Karpas-422 (cell line): ENCODE measurements at regions not wholly inside any gene's neighbourhood (a gene's known extent, or its start where the extent isn't known, plus 50 kb on each side); places are given as distances from the start of the nearest gene placed in this dataset.
A peak's percentile ranks its signal among the peaks of the same experiment; 100 is the strongest.

Experiments
- DNase-seq: peaks from one replicate; pipeline ENCODE4 v3.0.0-alpha.2; 2015
- H2AFZ ChIP-seq: fragments of 200-600 bp; sonication (generic); 2 replicates; pipeline ENCODE4 v1.6.1; 2014; ENCODE audit warnings: antibody characterized with exemption, low read length, mixed read lengths
- H3K27ac ChIP-seq: fragments of 200-600 bp; sonication (generic); 2 replicates; pipeline ENCODE4 v1.5.1; 2014; ENCODE audit warnings: mild to moderate bottlenecking, low read length, moderate library complexity
- H3K27me3 ChIP-seq: fragments of 200-600 bp; sonication (generic); 2 replicates; pipeline ENCODE4 v1.6.1; 2014; ENCODE audit warnings: low read length, mixed read lengths
- H3K36me3 ChIP-seq: fragments of 200-600 bp; sonication (generic); 2 replicates; pipeline ENCODE4 v1.6.1; 2014; ENCODE audit warnings: low read length, mixed read lengths; ENCODE audit not compliant: insufficient read depth
- H3K4me1 ChIP-seq: fragments of 200-600 bp; sonication (generic); 2 replicates; pipeline ENCODE4 v1.6.1; 2014; ENCODE audit warnings: mild to moderate bottlenecking, low read length, mixed read lengths
- H3K4me2 ChIP-seq: fragments of 200-600 bp; sonication (generic); 2 replicates; pipeline ENCODE4 v1.6.1; 2014; ENCODE audit warnings: low read length, low read depth, mild to moderate bottlenecking; ENCODE audit not compliant: poor library complexity, severe bottlenecking
- H3K4me3 ChIP-seq: fragments of 200-600 bp; sonication (generic); 2 replicates; pipeline ENCODE4 v1.5.1; 2014; ENCODE audit warnings: mild to moderate bottlenecking, antibody characterized with exemption, low read length, mixed read lengths
- H3K79me2 ChIP-seq: fragments of 200-600 bp; sonication (generic); 2 replicates; pipeline ENCODE4 v1.6.1; 2014; ENCODE audit warnings: mild to moderate bottlenecking, low read length, mixed read lengths
- H3K9ac ChIP-seq: fragments of 200-600 bp; sonication (generic); 2 replicates; pipeline ENCODE4 v1.6.0; 2014; ENCODE audit warnings: low read length
- H3K9me2 ChIP-seq: fragments of 200-600 bp; sonication (generic), shearing (Covaris generic); replicated peaks from 2 replicates; pipeline ENCODE4 v1.6.0; 2014; ENCODE audit warnings: mild to moderate bottlenecking, low read length, moderate library complexity; ENCODE audit not compliant: insufficient read depth
- H3K9me3 ChIP-seq: fragments of 300-700, 200-600 bp; sonication (generic); 2 replicates; pipeline ENCODE4 v1.6.1; 2014; ENCODE audit warnings: low read length, mixed read lengths
- H4K20me1 ChIP-seq: fragments of 200-600 bp; sonication (generic); 2 replicates; pipeline ENCODE4 v1.6.1; 2014; ENCODE audit warnings: mild to moderate bottlenecking, antibody characterized with exemption, low read length, low read depth; ENCODE audit not compliant: insufficient read depth

- no peak overlapping the region for H2AFZ ChIP-seq
- H3K4me3 ChIP-seq = no peak overlapping the region
- H3K9me3 ChIP-seq = peaks cover 3% of the 10 kb centered on the region; the same call in 1 of the 2 replicates
- H3K9me2 ChIP-seq = no peaks in the 10 kb centered on the region
- H3K79me2 ChIP-seq = no peaks in the 10 kb centered on the region
- no peaks in the 10 kb centered on the region for H4K20me1 ChIP-seq
- H3K27ac ChIP-seq = peak overlapping the region; percentile 91
- peaks cover 56% of the 10 kb centered on the region for H3K4me1 ChIP-seq
- no peaks in the 10 kb centered on the region for H3K36me3 ChIP-seq
- no peaks in the 10 kb centered on the region for H3K27me3 ChIP-seq
- peak overlapping the region; percentile 32 for H3K4me2 ChIP-seq
- no peak for DNase-seq
- H3K9ac ChIP-seq = no peak overlapping the region
These were observed 463.2 kb downstream of the CDH2 start for GRCh38 chr18:27713738-27714095.

- no peak for DNase-seq
These were observed 463.7 kb downstream of the CDH2 start for GRCh38 chr18:27713037-27713737.

GRCh38 chr18:27712066-27712465, 464.9 kb downstream of the CDH2 start:
- H4K20me1 ChIP-seq = no peaks in the 10 kb centered on the region
- H3K4me1 ChIP-seq = peaks cover 54% of the 10 kb centered on the region
- H3K9ac ChIP-seq = peak overlapping the region; percentile 18; the same call in 1 of the 2 replicates
- no peaks in the 10 kb centered on the region for H3K79me2 ChIP-seq
- peak overlapping the region; percentile 91 for H3K27ac ChIP-seq
- H3K4me2 ChIP-seq = peak overlapping the region; percentile 49
- H2AFZ ChIP-seq = no peak overlapping the region
- DNase-seq = peak; percentile 46
- no peaks in the 10 kb centered on the region for H3K9me2 ChIP-seq
- no peaks in the 10 kb centered on the region for H3K27me3 ChIP-seq
- H3K36me3 ChIP-seq = no peaks in the 10 kb centered on the region
- H3K4me3 ChIP-seq = no peak overlapping the region
- H3K9me3 ChIP-seq = peaks cover 5% of the 10 kb centered on the region; the same call in 1 of the 2 replicates

More at GRCh38 chr18:27713037-27713737, 463.7 kb downstream of the CDH2 start:
- Histone ChIP-seq H2AFZ (no peak overlapping the region), H3K27ac (peak overlapping the region; percentile 91), H3K4me2 (peak overlapping the region; percentile 32), H3K27me3 (no peaks in the 10 kb centered on the region), H3K4me1 (peaks cover 57% of the 10 kb centered on the region), H3K36me3 (no peaks in the 10 kb centered on the region), H3K9me2 (no peaks in the 10 kb centered on the region), H4K20me1 (no peaks in the 10 kb centered on the region), H3K9ac (peak overlapping the region; percentile 18), H3K79me2 (no peaks in the 10 kb centered on the region), H3K4me3 (no peak overlapping the region), H3K9me3 (peaks cover 5% of the 10 kb centered on the region; the same call in 1 of the 2 replicates)

- no peaks in the 10 kb centered on the region for H3K9me2 ChIP-seq
- H3K4me1 ChIP-seq = peaks cover 54% of the 10 kb centered on the region
- no peaks in the 10 kb centered on the region for H3K27me3 ChIP-seq
- peak overlapping the region; percentile 91 for H3K27ac ChIP-seq
- peaks cover 5% of the 10 kb centered on the region; the same call in 1 of the 2 replicates for H3K9me3 ChIP-seq
- no peak overlapping the region for H3K4me3 ChIP-seq
- no peak overlapping the region for H2AFZ ChIP-seq
- H3K36me3 ChIP-seq = no peaks in the 10 kb centered on the region
- no peak overlapping the region for H3K9ac ChIP-seq
- peak overlapping the region; percentile 17 for H3K4me2 ChIP-seq
- no peaks in the 10 kb centered on the region for H4K20me1 ChIP-seq
- no peaks in the 10 kb centered on the region for H3K79me2 ChIP-seq
- DNase-seq = no peak
These were observed 465.5 kb downstream of the CDH2 start for GRCh38 chr18:27711382-27711781.

GRCh38 chr18:27709344-27709743, 467.6 kb downstream of the CDH2 start:
- H3K4me2 ChIP-seq = no peak overlapping the region
- DNase-seq = no peak
- no peak overlapping the region for H3K4me3 ChIP-seq
- H3K9me2 ChIP-seq = no peaks in the 10 kb centered on the region; the same call in 1 of the 2 replicates
- H4K20me1 ChIP-seq = no peaks in the 10 kb centered on the region
- H3K27ac ChIP-seq = peak overlapping the region; percentile 91
- no peak overlapping the region for H2AFZ ChIP-seq
- H3K27me3 ChIP-seq = no peaks in the 10 kb centered on the region
- no peaks in the 10 kb centered on the region for H3K79me2 ChIP-seq
- peaks cover 5% of the 10 kb centered on the region; the same call in 1 of the 2 replicates for H3K9me3 ChIP-seq
- H3K36me3 ChIP-seq = no peaks in the 10 kb centered on the region
- H3K4me1 ChIP-seq = peaks cover 50% of the 10 kb centered on the region
- no peak overlapping the region for H3K9ac ChIP-seq

- Histone ChIP-seq H3K27me3 (no peaks in the 10 kb centered on the region), H3K36me3 (no peaks in the 10 kb centered on the region), H3K4me3 (no peak overlapping the region), H3K9me2 (no peaks in the 10 kb centered on the region; the same call in 1 of the 2 replicates), H3K79me2 (no peaks in the 10 kb centered on the region), H4K20me1 (no peaks in the 10 kb centered on the region), H3K4me2 (no peak overlapping the region), H3K4me1 (peaks cover 28% of the 10 kb centered on the region), H2AFZ (no peak overlapping the region), H3K9me3 (peaks cover 7% of the 10 kb centered on the region), H3K27ac (no peak overlapping the region), H3K9ac (no peak overlapping the region)
- DNase-seq = no peak
These were observed 469.7 kb downstream of the CDH2 start for GRCh38 chr18:27707201-27707600.

- Histone ChIP-seq H3K4me2 (no peak overlapping the region), H3K27me3 (no peaks in the 10 kb centered on the region), H3K36me3 (no peaks in the 10 kb centered on the region), H3K4me3 (no peak overlapping the region), H3K9ac (no peak overlapping the region), H3K79me2 (no peaks in the 10 kb centered on the region), H3K9me2 (no peaks in the 10 kb centered on the region; the same call in 1 of the 2 replicates), H3K9me3 (peaks cover 11% of the 10 kb centered on the region), H4K20me1 (no peaks in the 10 kb centered on the region), H2AFZ (no peak overlapping the region), H3K27ac (no peak overlapping the region), H3K4me1 (peaks cover 5% of the 10 kb centered on the region; the same call in 1 of the 2 replicates)
- no peak for DNase-seq
These were observed 472.1 kb downstream of the CDH2 start for GRCh38 chr18:27704736-27705361.

- no peak overlapping the region for H3K4me3 ChIP-seq
- no peaks in the 10 kb centered on the region for H3K4me1 ChIP-seq
- H3K36me3 ChIP-seq = no peaks in the 10 kb centered on the region
These were observed 477.8 kb downstream of the CDH2 start for GRCh38 chr18:27699137-27699536.

More at GRCh38 chr18:27699137-27699536, 477.8 kb downstream of the CDH2 start:
- H3K4me2 ChIP-seq = no peak overlapping the region
- H3K27me3 ChIP-seq = no peaks in the 10 kb centered on the region
- no peaks in the 10 kb centered on the region for H3K79me2 ChIP-seq
- peaks cover 26% of the 10 kb centered on the region for H3K9me3 ChIP-seq
- H3K27ac ChIP-seq = no peak overlapping the region
- H2AFZ ChIP-seq = no peak overlapping the region
- H3K9ac ChIP-seq = no peak overlapping the region
- DNase-seq = no peak
- H3K9me2 ChIP-seq = no peaks in the 10 kb centered on the region
- no peaks in the 10 kb centered on the region for H4K20me1 ChIP-seq
